GM23248 (cell line): ENCODE measurements at regions not wholly inside any gene's neighbourhood (a gene's known extent, or its start where the extent isn't known, plus 50 kb on each side); places are given as distances from the start of the nearest gene placed in this dataset.

Experiments used
- EZH2 ChIP-seq: fragments of 200-600 bp; sonication (generic); IDR thresholded peaks from 2 replicates; pipeline ENCODE4 v1.6.1; 2018; ENCODE audit warnings: antibody characterized with exemption, mild to moderate bottlenecking; ENCODE audit not compliant: insufficient read depth, poor library complexity, severe bottlenecking
- EZH2phosphoT487 ChIP-seq: fragments of 200-600 bp; sonication (generic); IDR thresholded peaks from 2 replicates; pipeline ENCODE4 v1.6.1; 2018; ENCODE audit warnings: antibody characterized with exemption, moderate library complexity, mild to moderate bottlenecking, low read depth; ENCODE audit not compliant: insufficient read depth

GRCh38 chr12:42978708-42979107, 389.2 kb upstream of the PRICKLE1 start:
- no peak for TF ChIP-seq EZH2
- no peak for TF ChIP-seq EZH2phosphoT487
